Activated CD4-positive, CD25-positive, alpha-beta regulatory T cell treated with anti-CD3 and anti-CD28 coated beads, Interleukin-2, amount 50 U/mL, for 24 hours (primary cell): ENCODE measurements at regions not wholly inside any gene's neighbourhood (a gene's known extent, or its start where the extent isn't known, plus 50 kb on each side); places are given as distances from the start of the nearest gene placed in this dataset.
"Not testable (repeated sequence)": the region's sequence is repeated elsewhere in the genome, so short reads cannot be mapped to it uniquely, and the experiment has no call there.

ENCODE experiments used
- ATAC-seq, 2 donors: fragments of 150-1000 bp; cut with Tn5 transposase; one replicate each; pipeline ENCODE4 v1.10.0; 2021; ENCODE audit warnings: mild to moderate bottlenecking in 1 of 2, moderate library complexity in 1 of 2

GRCh38 chr4:189804894-189805293 is 135.8 kb upstream of the FRG1 start:
- no peak for ATAC-seq

- ATAC-seq, result no peak
These were observed 134.2 kb upstream of the FRG1 start for GRCh38 chr4:189806506-189806905.

GRCh38 chr4:189807031-189807430 is 133.6 kb upstream of the FRG1 start:
- no peak for ATAC-seq

- no peak for ATAC-seq
These were observed 131.4 kb upstream of the FRG1 start for GRCh38 chr4:189809241-189809735.

GRCh38 chr4:189809839-189810238 is 130.8 kb upstream of the FRG1 start:
- no peak for ATAC-seq

GRCh38 chr4:189810318-189811181 is 130.1 kb upstream of the FRG1 start:
- not testable (repeated sequence) for ATAC-seq

- no peak for ATAC-seq
These were observed 125.1 kb upstream of the FRG1 start for GRCh38 chr4:189815404-189816192.

GRCh38 chr4:189822326-189822725 is 118.3 kb upstream of the FRG1 start:
- ATAC-seq, result no peak

GRCh38 chr4:189823591-189823990 is 117.1 kb upstream of the FRG1 start:
- no peak for ATAC-seq

- no peak for ATAC-seq
These were observed 115.2 kb upstream of the FRG1 start for GRCh38 chr4:189825466-189825865.

- ATAC-seq, result no peak
These were observed 114.0 kb upstream of the FRG1 start for GRCh38 chr4:189826657-189827056.

- ATAC-seq, result no peak
These were observed 112.5 kb upstream of the FRG1 start for GRCh38 chr4:189828081-189828697.

- no peak for ATAC-seq
These were observed 108.1 kb upstream of the FRG1 start for GRCh38 chr4:189832528-189832927.

GRCh38 chr4:189834616-189835015 is 106.1 kb upstream of the FRG1 start:
- ATAC-seq, result no peak

- ATAC-seq, result no peak
These were observed 105.2 kb upstream of the FRG1 start for GRCh38 chr4:189835505-189835904.

GRCh38 chr4:189837471-189837870 is 103.2 kb upstream of the FRG1 start:
- no peak for ATAC-seq

- no peak for ATAC-seq
These were observed 101.7 kb upstream of the FRG1 start for GRCh38 chr4:189838821-189839497.

- ATAC-seq, result no peak
These were observed 100.3 kb upstream of the FRG1 start for GRCh38 chr4:189840356-189840755.

- ATAC-seq, result no peak
These were observed 97.2 kb upstream of the FRG1 start for GRCh38 chr4:189843413-189844009.

- no peak for ATAC-seq
These were observed 95.4 kb upstream of the FRG1 start for GRCh38 chr4:189845145-189845846.

GRCh38 chr4:189846094-189846493 is 94.6 kb upstream of the FRG1 start:
- not testable (repeated sequence) for ATAC-seq

GRCh38 chr4:189846608-189847007 is 94.1 kb upstream of the FRG1 start:
- ATAC-seq, result not testable (repeated sequence)
